ENCODE measurements at regions not wholly inside any gene's neighbourhood (a gene's known extent, or its start where the extent isn't known, plus 50 kb on each side); places are given as distances from the start of the nearest gene placed in this dataset.

- DNase-seq: no peak
Observed at GRCh38 chr11:80816454-80816847, 1375.6 kb upstream of the TENM4 start.

- DNase-seq: no peak
Observed at GRCh38 chr11:80815752-80816453, 1375.1 kb upstream of the TENM4 start.

DNA sequence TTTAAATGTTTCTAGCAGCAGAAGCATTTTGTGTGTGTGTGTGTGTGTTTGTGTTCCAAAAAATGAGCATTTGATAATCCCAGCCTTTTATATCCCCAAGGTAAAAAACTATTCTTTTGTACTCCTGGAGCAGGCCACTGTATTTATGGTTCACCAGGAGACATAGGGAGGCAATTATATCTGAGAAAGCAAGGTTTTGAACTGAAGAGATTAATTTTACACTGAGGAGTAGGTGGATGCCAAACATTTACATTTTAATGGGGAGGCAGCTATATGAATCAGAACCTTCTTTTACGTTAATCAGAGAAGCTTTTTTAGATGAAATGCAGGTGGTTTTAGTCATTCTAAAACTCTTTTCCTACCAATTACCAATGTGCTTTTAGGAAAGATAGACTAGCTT, 1374.0 kb upstream of the TENM4 start:
- DNase-seq: no peak

- DNase-seq: no peak
Observed at GRCh38 chr11:80810695-80811094, 1369.9 kb upstream of the TENM4 start.

DNA sequence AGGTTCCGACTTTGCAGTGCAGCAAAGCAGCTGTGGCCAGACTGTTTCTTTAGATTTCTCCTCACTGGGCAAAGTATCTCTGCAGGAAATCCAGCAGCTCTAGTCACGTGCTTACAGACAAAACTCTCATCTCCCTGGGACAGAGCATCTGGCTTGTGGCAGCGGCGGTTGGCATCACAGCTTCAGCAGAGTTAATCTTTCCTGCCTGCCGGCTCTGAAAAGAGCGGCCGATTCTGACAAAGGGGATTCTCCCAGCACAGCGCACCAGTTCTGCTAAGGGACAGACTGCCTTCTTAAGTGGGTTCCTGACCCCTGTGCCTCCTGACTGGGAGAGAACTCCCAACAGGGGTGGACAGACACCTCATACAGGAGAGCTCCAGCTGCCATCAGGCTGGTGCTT, 1357.3 kb upstream of the TENM4 start:
- no peak for DNase-seq

- DNase-seq: no peak
Observed at GRCh38 chr11:80783561-80783960, 1342.7 kb upstream of the TENM4 start.

GRCh38 chr11:80782135-80782885, 1341.5 kb upstream of the TENM4 start:
- no peak for DNase-seq

GRCh38 chr11:80779905-80780605, 1339.2 kb upstream of the TENM4 start:
- DNase-seq: no peak

DNA sequence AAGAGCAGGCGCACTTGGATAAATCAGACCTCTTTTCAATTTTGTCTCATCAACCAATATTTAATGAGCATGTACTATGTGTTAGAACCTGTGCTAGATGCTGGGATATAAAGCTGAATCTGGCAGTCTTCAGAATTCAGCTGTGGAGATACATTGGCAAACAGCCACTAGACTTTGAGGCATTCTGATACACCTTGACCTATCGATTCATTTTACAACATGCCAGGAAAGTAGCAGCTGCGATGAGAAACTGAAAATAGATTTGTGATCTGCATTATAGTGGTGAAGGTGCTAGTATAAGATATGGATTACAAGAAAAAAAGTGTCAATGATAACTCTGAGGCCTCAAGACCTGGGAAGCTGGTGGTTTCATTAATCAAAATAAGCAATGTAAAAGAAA, 1338.1 kb upstream of the TENM4 start:
- DNase-seq: no peak

DNA sequence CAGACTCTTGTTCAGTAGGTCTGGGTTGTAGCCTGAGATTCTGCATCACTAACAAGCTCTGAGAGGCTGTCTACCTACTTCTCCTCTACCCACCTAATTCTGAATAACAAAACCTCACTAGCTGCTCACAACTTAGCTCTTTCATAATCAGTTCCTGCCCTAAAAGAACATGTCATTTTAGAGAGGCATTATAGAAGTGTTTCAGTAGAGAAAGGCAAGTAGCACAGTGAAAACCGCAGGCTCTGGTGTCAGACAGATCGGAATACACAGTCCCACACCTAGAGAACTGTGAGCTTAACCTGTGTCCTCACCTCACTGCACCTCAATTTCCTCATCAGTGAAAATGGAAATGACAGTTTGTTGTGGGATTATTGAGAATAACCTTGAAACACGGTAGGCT, 1337.6 kb upstream of the TENM4 start:
- DNase-seq: no peak

DNA sequence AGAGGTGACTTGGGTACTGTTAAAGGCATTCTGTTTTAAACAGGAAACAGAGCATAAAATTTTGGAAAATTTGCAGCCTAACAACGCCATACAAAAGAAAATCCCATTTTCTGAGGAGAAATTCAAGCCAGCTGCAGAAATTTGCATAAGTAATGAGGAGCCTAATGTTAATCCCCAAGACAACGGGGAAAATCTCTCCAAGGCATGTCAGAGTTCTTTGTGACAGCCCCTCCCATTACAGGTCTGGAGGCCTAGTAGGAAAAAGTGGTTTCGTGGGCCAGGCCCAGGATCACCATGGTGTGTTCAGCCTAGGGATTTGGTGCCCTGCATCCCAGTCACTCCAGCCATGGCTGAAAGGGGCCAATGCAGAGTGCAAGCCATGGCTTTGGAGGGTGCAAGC, 1333.1 kb upstream of the TENM4 start:
- no peak for DNase-seq

DNA sequence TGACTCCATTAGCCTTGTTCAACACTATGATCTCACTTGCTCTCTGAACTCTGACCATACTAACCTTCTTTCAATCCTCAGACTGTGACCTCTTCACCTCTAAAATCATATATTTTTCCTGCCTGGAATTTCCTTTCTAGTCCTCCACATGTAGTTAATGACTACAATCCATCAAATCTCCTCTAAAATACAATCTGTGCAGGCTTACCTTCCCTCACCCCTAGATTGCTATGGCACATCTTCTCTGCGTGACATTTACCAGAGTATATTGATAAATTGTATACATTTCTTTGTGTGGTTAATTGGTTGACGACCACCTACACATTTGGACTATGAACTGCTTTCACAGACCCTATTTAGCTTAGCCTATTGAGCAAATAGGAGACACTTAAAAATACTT, 1330.2 kb upstream of the TENM4 start:
- no peak for DNase-seq

DNA sequence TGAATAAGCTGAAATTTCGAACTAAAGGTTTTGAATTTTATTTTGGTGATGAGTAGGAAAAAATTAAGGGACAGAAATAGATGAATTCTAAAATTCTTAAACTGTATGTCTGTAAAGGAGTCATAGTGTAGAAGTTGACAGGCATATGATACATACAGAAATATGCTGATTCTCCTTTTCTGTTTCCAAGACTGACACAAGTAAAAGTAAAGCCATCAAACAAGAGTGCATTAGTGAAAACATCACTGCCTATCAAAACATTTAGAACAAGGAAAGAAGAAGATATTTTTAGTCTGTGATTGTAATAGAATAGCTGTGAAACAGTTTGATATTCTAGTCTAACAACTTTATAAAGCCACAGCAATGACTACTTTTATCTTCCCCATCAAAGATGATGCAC, 1318.0 kb upstream of the TENM4 start:
- no peak for DNase-seq

- no peak for DNase-seq
Observed at GRCh38 chr11:80748207-80748925, 1307.5 kb upstream of the TENM4 start.

- DNase-seq: no peak
Observed at GRCh38 chr11:80746300-80746699, 1305.5 kb upstream of the TENM4 start.

GRCh38 chr11:80745416-80745815, 1304.6 kb upstream of the TENM4 start:
- no peak for DNase-seq

DNA sequence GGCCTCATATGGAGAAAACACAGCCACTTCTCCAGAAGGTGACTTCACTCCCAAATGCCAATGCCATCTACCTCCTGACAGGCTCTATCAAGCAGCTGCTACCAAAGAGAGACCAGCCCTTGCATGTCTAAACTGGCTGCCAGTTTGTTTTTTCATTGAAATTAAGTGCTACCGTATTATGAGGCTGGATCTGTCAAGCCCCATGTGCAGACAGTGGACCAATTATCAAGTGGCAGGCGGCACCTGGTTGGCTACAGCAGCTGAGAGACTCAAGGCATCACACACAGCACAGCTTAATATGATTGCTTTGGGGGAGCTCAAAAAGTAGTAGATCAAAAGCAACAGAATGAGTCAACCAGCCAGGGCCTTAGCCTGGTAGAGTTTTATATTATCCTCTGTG, 1293.0 kb upstream of the TENM4 start:
- DNase-seq: no peak

DNA sequence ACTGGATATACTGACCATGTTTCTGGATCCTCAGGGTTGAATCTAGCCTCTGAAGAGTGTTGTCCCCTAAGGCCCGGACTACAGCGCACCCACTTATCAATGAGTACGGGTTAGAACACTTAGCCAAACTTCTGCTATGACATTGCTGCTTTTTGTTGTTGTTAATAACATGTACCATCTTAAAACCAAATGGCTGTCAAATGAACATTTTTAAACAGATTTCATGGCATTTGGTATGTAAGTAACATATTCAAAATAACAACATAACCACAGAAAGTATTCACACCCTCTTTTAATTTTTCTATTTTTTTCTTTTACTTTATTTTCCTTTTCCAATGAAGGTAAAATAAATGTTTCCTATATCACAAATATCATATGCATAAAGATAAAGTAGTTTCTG, 1292.5 kb upstream of the TENM4 start:
- DNase-seq: no peak

DNA sequence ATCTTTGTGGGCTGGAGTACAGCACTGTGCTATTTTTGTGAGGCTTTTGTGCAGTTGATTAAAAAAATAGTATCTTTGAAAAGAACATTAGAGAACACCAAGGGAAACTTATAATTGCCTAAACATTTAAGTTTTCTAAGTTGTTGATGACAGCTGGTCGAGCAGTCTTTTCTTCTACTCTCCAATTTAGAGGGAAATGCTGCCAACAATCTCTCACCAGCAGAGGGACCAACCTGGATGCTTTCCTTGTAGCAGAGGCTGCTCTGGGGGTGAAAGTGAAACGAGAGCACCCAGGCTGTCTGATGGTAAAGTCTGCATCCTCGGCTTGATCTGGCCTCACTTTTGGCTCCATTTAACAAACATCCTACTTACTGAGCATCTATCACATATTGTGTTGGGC, 1286.5 kb upstream of the TENM4 start:
- DNase-seq: no peak

GRCh38 chr11:80726236-80726635, 1285.4 kb upstream of the TENM4 start:
- DNase-seq: no peak

DNA sequence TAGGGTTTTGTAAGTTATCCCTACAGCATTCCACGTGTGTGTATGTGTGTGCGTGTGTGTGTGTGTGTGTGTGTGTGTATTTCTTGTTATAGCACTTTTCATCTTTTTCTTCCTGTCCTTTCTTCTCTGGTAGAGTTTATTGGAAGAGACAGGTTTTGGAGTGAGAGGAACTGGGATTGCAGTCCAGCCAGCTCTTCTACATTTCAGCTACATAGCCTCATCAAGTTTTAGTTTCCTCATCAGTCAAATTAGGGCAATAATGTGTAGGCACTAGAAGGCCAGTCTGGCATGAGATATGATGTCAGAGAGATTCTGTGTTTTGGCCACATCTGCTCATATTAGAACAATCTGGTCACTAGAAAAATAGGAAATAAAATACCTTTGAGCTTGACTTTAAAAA, 1283.5 kb upstream of the TENM4 start:
- DNase-seq: no peak

- no peak for DNase-seq
Observed at GRCh38 chr11:80722629-80723028, 1281.8 kb upstream of the TENM4 start.

- DNase-seq: no peak
Observed at GRCh38 chr11:80720295-80720694, 1279.5 kb upstream of the TENM4 start.

DNA sequence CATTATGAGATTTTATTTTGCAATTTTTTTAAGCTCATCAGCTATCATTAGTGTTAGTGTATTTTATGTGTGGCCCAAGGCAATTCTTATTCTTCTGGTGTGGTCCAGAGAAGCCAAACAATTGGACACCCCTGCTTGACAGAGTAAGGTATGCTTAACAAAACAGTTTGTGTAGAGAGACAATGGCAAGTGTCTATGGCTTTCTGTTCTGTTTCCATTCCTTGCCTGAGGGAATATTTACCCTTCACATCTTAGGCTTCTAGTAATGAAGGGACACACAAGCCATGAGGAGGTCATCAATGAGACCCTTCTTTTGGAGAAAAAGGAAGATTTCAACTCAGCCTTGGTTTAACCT, 1278.4 kb upstream of the TENM4 start:
- no peak for DNase-seq
